GM12864 (cell line): ENCODE measurements at regions not wholly inside any gene's neighbourhood (a gene's known extent, or its start where the extent isn't known, plus 50 kb on each side); places are given as distances from the start of the nearest gene placed in this dataset.

ENCODE experiments used
- DNase-seq: peaks from one replicate; pipeline ENCODE4 v3.0.0-alpha.2; 2011; ENCODE audit warnings: low read depth
- H3K4me3 ChIP-seq: 2 replicates; pipeline ENCODE4 v1.5.1; 2011; ENCODE audit warnings: mild to moderate bottlenecking, low read depth, low read length, control low read depth
- TF ChIP-seq, protein P1 (sequence below): IDR thresholded peaks from 2 replicates; pipeline ENCODE4 v1.5.1; 2011; ENCODE audit warnings: low read depth, mild to moderate bottlenecking, moderate library complexity, low read length, control low read depth, inconsistent platforms; ENCODE audit errors: missing control alignments

DNA sequence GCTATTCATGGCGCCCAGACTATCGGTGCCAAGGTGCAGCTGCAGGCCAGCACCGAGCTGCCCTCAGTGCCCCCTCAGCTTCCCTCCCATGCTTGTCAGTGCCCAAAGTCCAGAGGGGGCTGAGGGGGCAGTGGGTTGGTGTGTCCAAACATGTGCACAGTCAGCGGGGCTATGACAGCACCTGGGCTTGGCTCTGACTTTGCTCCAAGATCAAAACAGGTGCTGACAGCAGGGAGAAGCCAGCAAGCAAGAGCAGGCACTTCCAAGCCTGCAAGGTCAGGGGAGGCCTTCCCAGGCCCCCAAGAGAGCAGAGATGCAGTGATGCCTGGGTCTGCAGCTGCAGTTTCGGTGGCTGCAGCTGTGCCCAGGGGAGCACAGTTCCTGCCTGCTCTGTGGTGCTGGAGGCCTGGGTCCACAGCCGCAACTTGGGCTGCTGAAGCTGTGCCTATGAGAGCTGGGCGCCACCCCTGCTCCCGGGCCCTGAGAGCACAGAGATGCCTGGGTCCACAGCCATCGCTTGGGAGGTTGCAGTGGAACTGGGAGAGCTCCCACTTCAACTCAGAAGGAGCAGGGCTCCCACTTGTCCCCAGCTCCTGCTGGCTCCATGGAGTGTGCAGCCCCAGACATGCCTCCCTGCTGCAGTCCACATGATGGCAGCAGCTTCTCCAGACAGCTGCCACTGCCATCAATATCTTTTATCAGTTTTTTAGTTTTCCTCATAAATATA lies 775.3 kb upstream of the POU3F3 start:
- DNase-seq = no peak
- TF ChIP-seq, protein P1, sequence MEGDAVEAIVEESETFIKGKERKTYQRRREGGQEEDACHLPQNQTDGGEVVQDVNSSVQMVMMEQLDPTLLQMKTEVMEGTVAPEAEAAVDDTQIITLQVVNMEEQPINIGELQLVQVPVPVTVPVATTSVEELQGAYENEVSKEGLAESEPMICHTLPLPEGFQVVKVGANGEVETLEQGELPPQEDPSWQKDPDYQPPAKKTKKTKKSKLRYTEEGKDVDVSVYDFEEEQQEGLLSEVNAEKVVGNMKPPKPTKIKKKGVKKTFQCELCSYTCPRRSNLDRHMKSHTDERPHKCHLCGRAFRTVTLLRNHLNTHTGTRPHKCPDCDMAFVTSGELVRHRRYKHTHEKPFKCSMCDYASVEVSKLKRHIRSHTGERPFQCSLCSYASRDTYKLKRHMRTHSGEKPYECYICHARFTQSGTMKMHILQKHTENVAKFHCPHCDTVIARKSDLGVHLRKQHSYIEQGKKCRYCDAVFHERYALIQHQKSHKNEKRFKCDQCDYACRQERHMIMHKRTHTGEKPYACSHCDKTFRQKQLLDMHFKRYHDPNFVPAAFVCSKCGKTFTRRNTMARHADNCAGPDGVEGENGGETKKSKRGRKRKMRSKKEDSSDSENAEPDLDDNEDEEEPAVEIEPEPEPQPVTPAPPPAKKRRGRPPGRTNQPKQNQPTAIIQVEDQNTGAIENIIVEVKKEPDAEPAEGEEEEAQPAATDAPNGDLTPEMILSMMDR = no peak
- no peak overlapping the region for H3K4me3 ChIP-seq

DNA sequence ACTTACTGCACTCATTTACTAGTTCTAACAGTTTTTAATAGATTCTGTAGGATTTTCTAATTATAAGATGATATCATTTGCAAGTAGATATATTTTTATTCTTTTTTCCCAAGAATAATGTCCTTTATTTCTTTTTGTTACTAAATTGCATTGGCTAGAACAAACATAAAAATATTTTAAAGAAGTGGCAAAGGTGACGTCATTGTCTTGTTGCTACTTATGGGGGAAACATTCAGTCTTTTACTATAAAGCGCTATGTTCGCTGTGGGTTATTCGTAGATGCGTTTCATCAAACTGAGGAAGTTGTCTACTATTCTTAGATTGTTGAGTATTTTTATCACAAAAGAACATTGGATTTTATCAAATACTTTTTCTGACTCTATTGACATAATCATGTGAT lies 765.2 kb upstream of the POU3F3 start:
- DNase-seq = no peak
- TF ChIP-seq, protein P1 = no peak
- no peak overlapping the region for H3K4me3 ChIP-seq

DNA sequence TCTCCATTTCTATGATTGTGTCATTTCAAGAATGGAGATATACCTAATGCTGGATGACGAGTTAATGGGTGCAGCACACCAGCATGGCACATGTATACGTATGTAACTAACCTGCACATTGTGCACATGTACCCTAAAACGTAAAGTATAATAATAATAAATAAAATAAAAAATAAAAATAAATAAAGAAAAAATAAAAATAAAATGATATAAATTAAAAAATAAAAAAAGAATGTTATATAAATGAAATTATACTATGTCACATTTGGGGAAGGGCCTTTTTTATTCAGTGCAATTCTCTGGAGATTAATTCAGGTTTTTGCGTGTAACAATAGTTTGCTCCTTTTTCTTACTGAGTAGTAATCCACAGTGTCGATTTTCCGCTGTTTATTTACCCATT lies 763.5 kb upstream of the POU3F3 start:
- TF ChIP-seq, protein P1 = no peak
- no peak for DNase-seq

DNA sequence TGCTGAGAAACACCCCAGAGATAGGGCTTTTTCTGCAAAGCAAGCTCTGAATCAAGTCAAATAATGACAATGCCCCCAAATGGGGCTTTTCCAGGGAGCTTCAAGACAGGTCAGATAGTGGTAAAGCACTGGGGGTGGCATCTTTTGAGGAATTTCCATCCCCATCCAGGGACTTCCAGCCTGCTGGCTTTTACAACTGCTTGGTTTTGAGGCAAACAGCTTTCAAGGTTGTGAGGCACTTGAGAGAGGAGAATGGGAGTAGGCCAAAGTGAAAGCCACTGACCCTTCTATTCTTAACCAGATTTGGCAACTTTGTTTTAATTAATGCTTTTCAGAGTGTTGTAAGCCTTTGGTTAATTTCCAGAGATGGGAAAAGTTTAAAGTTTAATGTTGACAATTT lies 762.0 kb upstream of the POU3F3 start:
- DNase-seq = no peak
- TF ChIP-seq, protein P1 = no peak
- no peak overlapping the region for H3K4me3 ChIP-seq

More for the DNA sequence above, 763.5 kb upstream of the POU3F3 start:
- H3K4me3 ChIP-seq = no peak overlapping the region

DNA sequence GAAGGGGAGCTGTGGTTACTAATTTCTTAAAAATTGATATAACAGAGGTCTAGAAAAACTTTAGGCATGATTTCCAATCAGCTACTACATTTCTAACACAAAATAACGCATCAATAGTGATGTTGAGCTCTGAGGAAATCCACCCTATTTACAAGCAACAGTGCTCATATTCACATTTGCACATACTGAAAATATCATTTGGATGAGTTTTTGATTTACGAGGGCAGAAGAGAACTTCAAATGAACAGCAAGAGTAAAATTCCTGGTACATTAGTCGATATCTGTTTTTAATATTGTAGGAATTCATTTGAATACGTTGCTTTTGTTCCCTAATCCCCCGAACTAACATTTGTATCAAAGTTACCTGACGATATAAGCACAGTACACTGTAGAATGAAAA lies 761.0 kb upstream of the POU3F3 start:
- TF ChIP-seq, protein P1 = no peak
- DNase-seq = no peak
- no peak overlapping the region for H3K4me3 ChIP-seq

DNA sequence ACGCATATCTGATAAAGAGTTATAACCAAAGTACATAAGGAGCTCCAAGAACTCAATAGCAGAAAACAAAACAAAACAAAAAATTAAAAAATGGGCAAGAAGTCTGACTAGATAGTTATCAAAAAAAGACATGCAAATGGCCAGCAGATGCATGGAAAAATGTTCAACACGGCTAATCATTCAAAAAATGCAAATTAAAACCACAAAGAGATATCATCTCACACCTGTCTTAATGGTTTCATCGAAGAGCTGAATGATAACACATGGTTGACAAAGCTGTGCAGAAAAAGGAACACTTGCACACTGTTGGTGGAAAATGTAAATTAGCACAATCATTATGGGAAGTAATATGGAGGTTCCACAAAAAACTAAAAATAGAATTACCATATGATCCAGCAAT lies 751.3 kb upstream of the POU3F3 start:
- H3K4me3 ChIP-seq = no peak overlapping the region

DNA sequence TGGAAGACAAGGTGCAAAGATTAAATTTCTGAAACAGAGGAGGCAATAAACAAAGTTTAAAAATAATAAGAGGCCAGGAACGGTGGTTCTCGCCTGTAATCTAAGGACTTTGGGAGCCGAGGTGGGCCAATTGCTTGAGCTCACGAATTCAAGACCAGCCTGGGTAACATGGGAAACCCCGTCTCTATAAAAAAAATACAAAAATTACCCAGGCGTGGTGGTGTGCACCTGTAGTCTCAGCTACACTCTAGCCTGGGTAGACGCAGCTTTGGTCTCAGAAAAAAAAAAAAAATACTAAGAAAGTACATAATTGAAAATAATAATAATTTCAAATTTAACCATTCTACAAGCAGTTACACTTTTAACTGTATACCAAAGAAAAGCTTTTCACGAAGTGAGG lies 744.6 kb upstream of the POU3F3 start:
- TF ChIP-seq, protein P1 = no peak
- no peak overlapping the region for H3K4me3 ChIP-seq
- no peak for DNase-seq

More for the DNA sequence above, 751.3 kb upstream of the POU3F3 start:
- no peak for DNase-seq
- TF ChIP-seq, protein P1 = no peak
